Ishikawa (cell line): ENCODE measurements at regions not wholly inside any gene's neighbourhood (a gene's known extent, or its start where the extent isn't known, plus 50 kb on each side); places are given as distances from the start of the nearest gene placed in this dataset.

Source experiments
- EGR1 ChIP-seq: IDR thresholded peaks from 2 replicates; pipeline ENCODE4 v1.6.1; 2012
- MAX ChIP-seq: IDR thresholded peaks from 2 replicates; pipeline ENCODE4 v1.6.1; 2012
- NFIC ChIP-seq: IDR thresholded peaks from 2 replicates; pipeline ENCODE4 v1.6.1; 2012
- RAD21 ChIP-seq: IDR thresholded peaks from 2 replicates; pipeline ENCODE4 v1.6.1; 2012; ENCODE audit warnings: low read depth
- REST ChIP-seq: IDR thresholded peaks from 2 replicates; pipeline ENCODE4 v1.6.1; 2012; ENCODE audit warnings: low read depth, mild to moderate bottlenecking
- TAF1 ChIP-seq: IDR thresholded peaks from 2 replicates; pipeline ENCODE4 v1.6.1; 2012; ENCODE audit warnings: low read depth, mild to moderate bottlenecking
- USF1 ChIP-seq: IDR thresholded peaks from 2 replicates; pipeline ENCODE4 v1.6.1; 2012
- YY1 ChIP-seq: IDR thresholded peaks from 2 replicates; pipeline ENCODE4 v1.6.1; 2012; ENCODE audit warnings: low read depth

GRCh38 chr13:50419896-50420295, 404.7 kb downstream of the KCNRG start:
- TF ChIP-seq REST (no peak), MAX (no peak), YY1 (no peak), USF1 (no peak), TAF1 (no peak), RAD21 (no peak), NFIC (no peak), EGR1 (no peak)
